ENCODE measurements at regions not wholly inside any gene's neighbourhood (a gene's known extent, or its start where the extent isn't known, plus 50 kb on each side); places are given as distances from the start of the nearest gene placed in this dataset.

DNA sequence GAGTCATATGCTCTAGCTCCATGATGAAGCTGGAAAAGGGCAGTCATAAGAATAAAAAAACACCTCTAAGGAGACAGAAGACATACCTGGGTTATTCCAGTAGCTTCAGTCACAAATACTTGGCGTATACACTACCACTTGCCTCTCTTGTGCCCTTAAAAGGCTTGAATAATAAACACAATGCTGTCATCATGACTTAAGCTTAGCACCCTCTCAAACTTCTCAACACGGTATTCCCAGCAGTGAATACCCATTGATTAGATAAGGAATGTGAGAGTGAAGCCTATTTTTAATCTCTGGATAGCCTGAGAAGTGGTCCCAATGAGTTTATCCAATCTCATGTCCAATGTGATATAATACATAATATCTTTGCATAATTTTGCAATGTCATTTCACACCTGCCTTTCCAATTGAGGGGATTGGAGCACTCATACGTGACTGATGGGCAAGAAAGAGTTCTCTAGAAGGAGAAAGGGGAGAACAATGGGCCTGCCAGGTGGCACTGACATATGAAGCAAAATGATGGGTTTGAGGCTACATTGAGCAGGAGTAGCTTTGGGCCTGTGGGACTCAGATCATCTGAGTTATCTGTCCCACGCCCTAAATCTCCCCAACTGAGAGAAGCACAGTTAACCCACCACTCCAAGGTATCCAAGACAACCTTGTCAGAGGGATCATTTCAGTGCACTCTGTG, 298.6 kb upstream of the DAB1 start:
- TF ChIP-seq EP300 (IDR thresholded peaks at IDR 0.05; ENCODE audit: borderline replicate concordance) (no peak), ZBTB7A (IDR thresholded peaks at IDR 0.05; ENCODE audit: low read depth) (no peak), TEAD4 (IDR thresholded peaks at IDR 0.05) (no peak), RAD21 (IDR thresholded peaks at IDR 0.05; ENCODE audit: low read depth) (no peak), EGR1 (IDR thresholded peaks at IDR 0.05) (no peak), YY1 (IDR thresholded peaks at IDR 0.05; ENCODE audit: low read depth) (no peak), TAF1 (IDR thresholded peaks at IDR 0.05; ENCODE audit: low read depth) (no peak), CEBPB (IDR thresholded peaks at IDR 0.05) (no peak)
- TF ChIP-seq, protein P1, sequence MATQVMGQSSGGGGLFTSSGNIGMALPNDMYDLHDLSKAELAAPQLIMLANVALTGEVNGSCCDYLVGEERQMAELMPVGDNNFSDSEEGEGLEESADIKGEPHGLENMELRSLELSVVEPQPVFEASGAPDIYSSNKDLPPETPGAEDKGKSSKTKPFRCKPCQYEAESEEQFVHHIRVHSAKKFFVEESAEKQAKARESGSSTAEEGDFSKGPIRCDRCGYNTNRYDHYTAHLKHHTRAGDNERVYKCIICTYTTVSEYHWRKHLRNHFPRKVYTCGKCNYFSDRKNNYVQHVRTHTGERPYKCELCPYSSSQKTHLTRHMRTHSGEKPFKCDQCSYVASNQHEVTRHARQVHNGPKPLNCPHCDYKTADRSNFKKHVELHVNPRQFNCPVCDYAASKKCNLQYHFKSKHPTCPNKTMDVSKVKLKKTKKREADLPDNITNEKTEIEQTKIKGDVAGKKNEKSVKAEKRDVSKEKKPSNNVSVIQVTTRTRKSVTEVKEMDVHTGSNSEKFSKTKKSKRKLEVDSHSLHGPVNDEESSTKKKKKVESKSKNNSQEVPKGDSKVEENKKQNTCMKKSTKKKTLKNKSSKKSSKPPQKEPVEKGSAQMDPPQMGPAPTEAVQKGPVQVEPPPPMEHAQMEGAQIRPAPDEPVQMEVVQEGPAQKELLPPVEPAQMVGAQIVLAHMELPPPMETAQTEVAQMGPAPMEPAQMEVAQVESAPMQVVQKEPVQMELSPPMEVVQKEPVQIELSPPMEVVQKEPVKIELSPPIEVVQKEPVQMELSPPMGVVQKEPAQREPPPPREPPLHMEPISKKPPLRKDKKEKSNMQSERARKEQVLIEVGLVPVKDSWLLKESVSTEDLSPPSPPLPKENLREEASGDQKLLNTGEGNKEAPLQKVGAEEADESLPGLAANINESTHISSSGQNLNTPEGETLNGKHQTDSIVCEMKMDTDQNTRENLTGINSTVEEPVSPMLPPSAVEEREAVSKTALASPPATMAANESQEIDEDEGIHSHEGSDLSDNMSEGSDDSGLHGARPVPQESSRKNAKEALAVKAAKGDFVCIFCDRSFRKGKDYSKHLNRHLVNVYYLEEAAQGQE (IDR thresholded peaks at IDR 0.05; ENCODE audit: low read depth), result no peak

DNA sequence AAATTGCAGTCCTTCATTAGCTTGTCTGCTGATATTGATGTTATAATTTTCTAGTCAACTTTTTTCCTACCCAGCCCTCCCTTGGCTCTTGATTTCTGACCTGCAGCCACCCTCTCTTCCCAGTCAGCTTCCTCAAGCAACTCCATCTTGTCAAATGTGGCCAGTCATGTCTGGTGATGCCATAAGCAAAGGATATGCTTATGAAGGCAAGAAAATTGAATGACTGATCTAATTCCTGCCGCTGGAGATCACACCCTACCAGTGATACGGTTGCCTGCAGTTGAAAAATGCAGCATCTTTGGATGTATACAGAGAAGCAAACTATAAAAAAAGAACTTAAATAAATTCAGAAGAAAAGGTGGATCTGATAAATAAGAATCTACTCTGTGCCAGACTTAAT, 297.1 kb upstream of the DAB1 start:
- no peak for TF ChIP-seq TAF1 (IDR thresholded peaks at IDR 0.05; ENCODE audit: low read depth)
- no peak for TF ChIP-seq ZBTB7A (IDR thresholded peaks at IDR 0.05; ENCODE audit: low read depth)
- TF ChIP-seq CEBPB (IDR thresholded peaks at IDR 0.05), result no peak
- no peak for TF ChIP-seq TEAD4 (IDR thresholded peaks at IDR 0.05)
- TF ChIP-seq CREB1 (IDR thresholded peaks at IDR 0.05; ENCODE audit: low read depth), result no peak
- TF ChIP-seq, protein P1 (IDR thresholded peaks at IDR 0.05; ENCODE audit: low read depth), result no peak
- TF ChIP-seq EGR1 (IDR thresholded peaks at IDR 0.05), result no peak
- TF ChIP-seq NFIC (IDR thresholded peaks at IDR 0.05), result no peak

- no peak for TF ChIP-seq NFIC (IDR thresholded peaks at IDR 0.05)
- no peak for TF ChIP-seq ZBTB7A (IDR thresholded peaks at IDR 0.05; ENCODE audit: low read depth)
- no peak for TF ChIP-seq TAF1 (IDR thresholded peaks at IDR 0.05; ENCODE audit: low read depth)
Measured at GRCh38 chr1:57719274-57719673, 295.4 kb upstream of the DAB1 start.

- TF ChIP-seq FOXM1 (IDR thresholded peaks at IDR 0.05; ENCODE audit: borderline replicate concordance, low read depth) (no peak), CEBPB (IDR thresholded peaks at IDR 0.05) (no peak), TAF1 (IDR thresholded peaks at IDR 0.05; ENCODE audit: low read depth) (no peak), TEAD4 (IDR thresholded peaks at IDR 0.05) (no peak), CREB1 (IDR thresholded peaks at IDR 0.05; ENCODE audit: low read depth) (no peak)
- TF ChIP-seq, protein P2, sequence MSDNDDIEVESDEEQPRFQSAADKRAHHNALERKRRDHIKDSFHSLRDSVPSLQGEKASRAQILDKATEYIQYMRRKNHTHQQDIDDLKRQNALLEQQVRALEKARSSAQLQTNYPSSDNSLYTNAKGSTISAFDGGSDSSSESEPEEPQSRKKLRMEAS (IDR thresholded peaks at IDR 0.05), result no peak
- TF ChIP-seq, protein P3, sequence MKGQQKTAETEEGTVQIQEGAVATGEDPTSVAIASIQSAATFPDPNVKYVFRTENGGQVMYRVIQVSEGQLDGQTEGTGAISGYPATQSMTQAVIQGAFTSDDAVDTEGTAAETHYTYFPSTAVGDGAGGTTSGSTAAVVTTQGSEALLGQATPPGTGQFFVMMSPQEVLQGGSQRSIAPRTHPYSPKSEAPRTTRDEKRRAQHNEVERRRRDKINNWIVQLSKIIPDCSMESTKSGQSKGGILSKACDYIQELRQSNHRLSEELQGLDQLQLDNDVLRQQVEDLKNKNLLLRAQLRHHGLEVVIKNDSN (IDR thresholded peaks at IDR 0.05), result no peak
Measured at GRCh38 chr1:57713501-57713900, 289.6 kb upstream of the DAB1 start.

GRCh38 chr1:57712846-57713245, 289.0 kb upstream of the DAB1 start:
- TF ChIP-seq CEBPB (IDR thresholded peaks at IDR 0.05), result no peak
- no peak for TF ChIP-seq EGR1 (IDR thresholded peaks at IDR 0.05)
- no peak for TF ChIP-seq FOXM1 (IDR thresholded peaks at IDR 0.05; ENCODE audit: borderline replicate concordance, low read depth)
- TF ChIP-seq EP300 (IDR thresholded peaks at IDR 0.05; ENCODE audit: borderline replicate concordance), result no peak
- no peak for TF ChIP-seq NFIC (IDR thresholded peaks at IDR 0.05)
- no peak for TF ChIP-seq ZBTB7A (IDR thresholded peaks at IDR 0.05; ENCODE audit: low read depth)
- no peak for TF ChIP-seq TEAD4 (IDR thresholded peaks at IDR 0.05)
- TF ChIP-seq RAD21 (IDR thresholded peaks at IDR 0.05; ENCODE audit: low read depth), result no peak
- TF ChIP-seq, protein P2 (IDR thresholded peaks at IDR 0.05), result no peak
- no peak for TF ChIP-seq TAF1 (IDR thresholded peaks at IDR 0.05; ENCODE audit: low read depth)
- TF ChIP-seq, protein P1 (IDR thresholded peaks at IDR 0.05; ENCODE audit: low read depth), result no peak
- no peak for TF ChIP-seq CREB1 (IDR thresholded peaks at IDR 0.05; ENCODE audit: low read depth)
- TF ChIP-seq TCF12 (IDR thresholded peaks at IDR 0.05; ENCODE audit: low read depth), result no peak
- TF ChIP-seq, protein P3 (IDR thresholded peaks at IDR 0.05), result no peak
- TF ChIP-seq YY1 (IDR thresholded peaks at IDR 0.05; ENCODE audit: low read depth), result no peak

Measured in Ishikawa (cell line).